MM.1S (cell line): ENCODE measurements at regions not wholly inside any gene's neighbourhood (a gene's known extent, or its start where the extent isn't known, plus 50 kb on each side); places are given as distances from the start of the nearest gene placed in this dataset.

ENCODE experiments used
- DNase-seq: peaks from one replicate; pipeline ENCODE4 v3.0.0-alpha.2; 2015
- H2AFZ ChIP-seq: fragments of 300-600 bp; sonication (generic); 2 replicates; pipeline ENCODE4 v1.6.0; 2016; ENCODE audit warnings: antibody characterized with exemption, low read length
- H3F3A ChIP-seq: fragments of 300-600 bp; sonication (generic); 2 replicates; pipeline ENCODE4 v1.6.1; 2016; ENCODE audit warnings: mild to moderate bottlenecking, antibody characterized with exemption, low read length, moderate library complexity, mixed read lengths; ENCODE audit not compliant: insufficient read depth
- H3K27ac ChIP-seq: fragments of 300-600 bp; sonication (generic); 2 replicates; pipeline ENCODE4 v1.5.1; 2016; ENCODE audit warnings: mild to moderate bottlenecking, low read length
- H3K27me3 ChIP-seq: fragments of 300-600 bp; sonication (generic); replicated peaks from 2 replicates; pipeline ENCODE4 v1.6.0; 2016; ENCODE audit warnings: low read length; ENCODE audit not compliant: insufficient read depth
- H3K36me3 ChIP-seq: fragments of 300-600 bp; sonication (generic); replicated peaks from 2 replicates; pipeline ENCODE4 v1.6.1; 2016; ENCODE audit warnings: mild to moderate bottlenecking, low read length, mixed read lengths; ENCODE audit not compliant: insufficient read depth
- H3K4me1 ChIP-seq: fragments of 300-600 bp; sonication (generic); 2 replicates; pipeline ENCODE4 v1.6.1; 2016; ENCODE audit warnings: low read length, mixed read lengths
- H3K4me2 ChIP-seq: fragments of 300-600 bp; sonication (generic); 2 replicates; pipeline ENCODE4 v1.6.0; 2016; ENCODE audit warnings: low read depth, low read length
- H3K4me3 ChIP-seq: fragments of 300-600 bp; sonication (generic); 2 replicates; pipeline ENCODE4 v1.5.1; 2016; ENCODE audit warnings: low read length, mixed read lengths
- H3K79me2 ChIP-seq: fragments of 300-600 bp; sonication (generic); 2 replicates; pipeline ENCODE4 v1.6.1; 2016; ENCODE audit warnings: mixed run types, low read length, mixed read lengths
- H3K9ac ChIP-seq: fragments of 300-600 bp; sonication (generic); 2 replicates; pipeline ENCODE4 v1.6.1; 2016; ENCODE audit warnings: low read length, mixed read lengths
- H3K9me2 ChIP-seq: fragments of 300-600 bp; sonication (generic); replicated peaks from 2 replicates; pipeline ENCODE4 v1.6.1; 2016; ENCODE audit warnings: mild to moderate bottlenecking, low read length, mixed read lengths; ENCODE audit not compliant: insufficient read depth
- H3K9me3 ChIP-seq: fragments of 300-600 bp; sonication (generic); replicated peaks from 2 replicates; pipeline ENCODE4 v1.6.1; 2016; ENCODE audit warnings: mild to moderate bottlenecking, low read length, mixed read lengths; ENCODE audit not compliant: insufficient read depth
- H4K20me1 ChIP-seq: fragments of 300-600 bp; sonication (generic); 2 replicates; pipeline ENCODE4 v1.6.1; 2016; ENCODE audit warnings: mild to moderate bottlenecking, low read length, moderate library complexity, mixed read lengths; ENCODE audit not compliant: insufficient read depth
- CTCF ChIP-seq: fragments of 300-600 bp; sonication (generic); IDR thresholded peaks from 2 replicates; pipeline ENCODE4 v1.5.1; 2016; ENCODE audit warnings: antibody characterized with exemption, low read length, mixed read lengths
- EZH2 ChIP-seq: fragments of 300-600 bp; sonication (generic); optimal IDR thresholded peaks from 2 replicates; pipeline ENCODE3; 2017; ENCODE audit warnings: low read depth, mild to moderate bottlenecking, antibody characterized with exemption, low read length, mixed read lengths
- EZH2phosphoT487 ChIP-seq: fragments of 300-600 bp; sonication (generic); IDR thresholded peaks from 2 replicates; pipeline ENCODE4 v1.6.1; 2018; ENCODE audit warnings: antibody characterized with exemption, low read length

GRCh38 chr5:67901814-67902496 lies 313.6 kb upstream of the PIK3R1 start:
- Histone ChIP-seq H3K4me3 (no peak overlapping the region), H3K4me2 (no peak overlapping the region), H2AFZ (no peak overlapping the region), H3K9ac (no peak overlapping the region), H3F3A (no peaks in the 10 kb centered on the region), H3K4me1 (no peaks in the 10 kb centered on the region), H4K20me1 (no peaks in the 10 kb centered on the region), H3K9me2 (no peaks in the 10 kb centered on the region), H3K79me2 (no peaks in the 10 kb centered on the region), H3K27ac (no peak overlapping the region), H3K9me3 (no peaks in the 10 kb centered on the region), H3K36me3 (no peaks in the 10 kb centered on the region), H3K27me3 (no peaks in the 10 kb centered on the region)
- no peak for DNase-seq
- TF ChIP-seq EZH2, result no peak
- TF ChIP-seq EZH2phosphoT487, result no peak
- TF ChIP-seq CTCF, result no peak

DNA sequence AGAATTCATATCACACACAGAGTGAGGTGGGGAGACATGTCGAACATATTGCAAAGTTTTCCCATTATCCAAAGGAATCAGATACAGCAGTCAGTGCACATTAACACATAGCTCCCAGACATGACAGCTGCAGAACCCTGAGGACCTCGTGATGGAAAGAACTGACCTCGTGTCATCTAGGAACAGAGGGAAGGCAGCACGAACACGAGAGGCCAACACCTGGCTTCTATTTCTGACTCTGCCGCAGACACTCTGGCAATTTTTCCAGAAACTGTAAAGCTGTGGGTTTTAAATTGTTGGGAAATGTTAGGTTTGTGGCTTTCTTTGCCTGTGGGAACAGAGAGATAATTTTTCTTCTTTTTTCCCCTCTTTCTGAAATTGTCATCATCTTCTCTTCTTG lies 315.0 kb upstream of the PIK3R1 start:
- no peak overlapping the region for H3K27ac ChIP-seq
- H3F3A ChIP-seq, result no peaks in the 10 kb centered on the region
- H3K4me1 ChIP-seq, result no peaks in the 10 kb centered on the region
- TF ChIP-seq CTCF (no peak), EZH2 (no peak), EZH2phosphoT487 (no peak)
- H3K9me3 ChIP-seq, result no peaks in the 10 kb centered on the region
- no peak overlapping the region for H3K4me3 ChIP-seq
- no peaks in the 10 kb centered on the region for H3K79me2 ChIP-seq
- no peaks in the 10 kb centered on the region for H3K27me3 ChIP-seq
- H3K9me2 ChIP-seq, result no peaks in the 10 kb centered on the region
- no peaks in the 10 kb centered on the region for H3K36me3 ChIP-seq
- H3K9ac ChIP-seq, result no peak overlapping the region
- no peak overlapping the region for H2AFZ ChIP-seq
- no peak for DNase-seq
- no peak overlapping the region for H3K4me2 ChIP-seq
- H4K20me1 ChIP-seq, result no peaks in the 10 kb centered on the region

DNA sequence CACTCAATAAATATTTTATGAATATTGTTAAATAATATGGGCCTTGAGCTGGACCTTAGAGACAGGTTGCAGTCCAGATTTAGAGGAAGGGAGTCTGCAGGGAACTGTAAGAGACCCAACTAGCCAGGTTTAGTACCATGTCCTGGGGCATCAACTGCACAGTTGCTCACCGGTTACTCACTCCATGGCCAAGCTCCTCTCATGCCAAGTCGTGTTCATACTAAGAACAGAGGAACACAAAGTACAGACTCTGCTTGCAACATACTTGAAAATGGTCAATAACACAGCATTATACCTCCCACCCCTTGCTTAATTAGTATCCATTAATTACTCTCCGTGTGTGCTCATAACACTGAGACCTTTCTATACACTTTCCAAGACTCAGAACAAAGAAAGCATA lies 317.6 kb upstream of the PIK3R1 start:
- Histone ChIP-seq H2AFZ (no peak overlapping the region), H3F3A (no peaks in the 10 kb centered on the region), H3K4me3 (no peak overlapping the region), H4K20me1 (no peaks in the 10 kb centered on the region), H3K27ac (no peak overlapping the region), H3K4me2 (no peak overlapping the region), H3K9ac (no peak overlapping the region), H3K9me3 (no peaks in the 10 kb centered on the region), H3K4me1 (no peaks in the 10 kb centered on the region), H3K79me2 (no peaks in the 10 kb centered on the region), H3K27me3 (no peaks in the 10 kb centered on the region), H3K36me3 (no peaks in the 10 kb centered on the region), H3K9me2 (no peaks in the 10 kb centered on the region)
- DNase-seq, result no peak
- TF ChIP-seq CTCF, result no peak
